SK-N-SH (cell line): ENCODE measurements at regions not wholly inside any gene's neighbourhood (a gene's known extent, or its start where the extent isn't known, plus 50 kb on each side); places are given as distances from the start of the nearest gene placed in this dataset.

Experiments used
- CTCF ChIA-PET: fragments of 300-600, 350-600 bp; formaldehyde crosslinking; extraction: SDS; loops from one replicate; lab custom pipeline; 2021; lab: Yijun Ruan, JAX
- POLR2A ChIA-PET: fragments of 350-600 bp; sonication (Branson Sonifier 250); formaldehyde crosslinking; extraction: SDS; loops from one replicate; lab custom pipeline; 2020; ENCODE audit warnings: antibody characterized with exemption, inconsistent platforms; lab: Yijun Ruan, JAX
- DNase-seq: peaks from one replicate; pipeline ENCODE4 v3.0.0; 2012
- H2AFZ ChIP-seq: fragments of 200-600 bp; sonication (generic); 2 replicates; pipeline ENCODE4 v1.8.1; 2016; ENCODE audit warnings: antibody characterized with exemption, mild to moderate bottlenecking, low read depth
- H3F3A ChIP-seq: fragments of 200-600 bp; sonication (generic); replicated peaks from 2 replicates; pipeline ENCODE3; 2016; ENCODE audit warnings: antibody characterized with exemption, mild to moderate bottlenecking; ENCODE audit not compliant: insufficient read depth
- H3K27ac ChIP-seq, 2 experiments: fragments of 200-500 bp in 1 of 2; fragments of 200-600 bp in 1 of 2; sonication (Bioruptor generic) in 1 of 2; sonication (generic), shearing (Covaris generic) in 1 of 2; 2 replicates each; pipeline versions ENCODE4 v1.5.1 to v1.6.1; 2014 to 2016; ENCODE audit warnings: low read depth in 2 of 2, inconsistent platforms in 1 of 2, low read length in 1 of 2, mild to moderate bottlenecking in 1 of 2, mixed read lengths in 1 of 2
- H3K27me3 ChIP-seq: fragments of 200-600 bp; sonication (generic), shearing (Covaris generic); 2 replicates; pipeline ENCODE4 v1.6.1; 2016; ENCODE audit warnings: mixed run types; ENCODE audit not compliant: insufficient read depth
- H3K36me3 ChIP-seq, 2 experiments: fragments of 200-500 bp in 1 of 2; fragments of 200-600 bp in 1 of 2; sonication (Bioruptor generic) in 1 of 2; sonication (generic) in 1 of 2; replicated peaks in 1 of 2; 2 replicates each; pipeline versions ENCODE3 to v1.5.1; 2014 to 2016; ENCODE audit warnings: low read length in 1 of 2, mild to moderate bottlenecking in 1 of 2; ENCODE audit not compliant: insufficient read depth in 2 of 2, control insufficient read depth in 1 of 2
- H3K4me1 ChIP-seq, 2 experiments: fragments of 200-500 bp in 1 of 2; fragments of 200-600 bp in 1 of 2; sonication (Bioruptor generic) in 1 of 2; sonication (generic), shearing (Covaris generic) in 1 of 2; 2 replicates each; pipeline versions ENCODE4 v1.5.1 to v1.6.1; 2014 to 2016; ENCODE audit warnings: low read depth in 1 of 2, low read length in 1 of 2, mixed run types in 1 of 2; ENCODE audit not compliant: insufficient read depth in 2 of 2, control insufficient read depth in 1 of 2
- H3K4me2 ChIP-seq: fragments of 200-600 bp; sonication (generic), shearing (Covaris generic); 2 replicates; pipeline ENCODE4 v1.6.1; 2017; ENCODE audit warnings: mixed run types
- H3K4me3 ChIP-seq, 2 experiments: fragments of 200-500 bp in 1 of 2; fragments of 200-600 bp in 1 of 2; sonication (Bioruptor generic) in 1 of 2; sonication (generic), shearing (Covaris generic) in 1 of 2; 2 replicates each; pipeline versions ENCODE4 v1.5.1 to v1.8.1; 2014 to 2016; ENCODE audit warnings: low read depth in 2 of 2, inconsistent platforms in 1 of 2, low read length in 1 of 2, mild to moderate bottlenecking in 1 of 2, mixed read lengths in 1 of 2, moderate library complexity in 1 of 2
- H3K79me2 ChIP-seq: fragments of 200-600 bp; sonication (generic); 2 replicates; pipeline ENCODE4 v1.8.1; 2017; ENCODE audit warnings: mild to moderate bottlenecking; ENCODE audit not compliant: insufficient read depth
- H3K9ac ChIP-seq: fragments of 200-600 bp; sonication (generic); 2 replicates; pipeline ENCODE4 v1.6.1; 2017; ENCODE audit warnings: mixed run types
- H3K9me2 ChIP-seq: fragments of 200-600 bp; sonication (generic); 2 replicates; pipeline ENCODE4 v1.6.1; 2017; ENCODE audit warnings: mixed run types
- H3K9me3 ChIP-seq: fragments of 200-600 bp; sonication (generic); 2 replicates; pipeline ENCODE4 v1.6.1; 2017; ENCODE audit warnings: mixed run types, mild to moderate bottlenecking, moderate library complexity
- H4K20me1 ChIP-seq: fragments of 200-600 bp; sonication (generic); 2 replicates; pipeline ENCODE4 v1.6.1; 2017; ENCODE audit warnings: mild to moderate bottlenecking, mixed run types; ENCODE audit not compliant: insufficient read depth
- EP300 ChIP-seq, 2 experiments: IDR thresholded peaks; 2 replicates each; pipeline versions ENCODE4 v1.4.0 to v1.6.1; 2012; ENCODE audit warnings: borderline replicate concordance in 1 of 2, low read depth in 1 of 2, low read length in 1 of 2
- EZH2phosphoT487 ChIP-seq: fragments of 200-600 bp; sonication (generic); IDR thresholded peaks from 2 replicates; pipeline ENCODE4 v1.6.1; 2017; ENCODE audit warnings: low read depth, mixed run types, mild to moderate bottlenecking, antibody characterized with exemption, moderate library complexity, borderline replicate concordance
- FOSL2 ChIP-seq: IDR thresholded peaks from 2 replicates; pipeline ENCODE4 v1.4.0; 2012; ENCODE audit warnings: low read depth, mild to moderate bottlenecking, moderate library complexity, borderline replicate concordance
- FOXJ3 ChIP-seq: sonication (generic); formaldehyde crosslinking; IDR thresholded peaks from 2 replicates; pipeline ENCODE4 v1.5.1; 2020; ENCODE audit warnings: mild to moderate bottlenecking, missing genetic modification reagents
- FOXM1 ChIP-seq: IDR thresholded peaks from 2 replicates; pipeline ENCODE4 v1.4.0; 2012; ENCODE audit warnings: low read depth, mild to moderate bottlenecking
- GABPA ChIP-seq: IDR thresholded peaks from 2 replicates; pipeline ENCODE4 v1.4.0; 2012; ENCODE audit warnings: low read depth, mild to moderate bottlenecking
- GATA2 ChIP-seq: sonication (generic); formaldehyde crosslinking; IDR thresholded peaks from 2 replicates; pipeline ENCODE4 v1.5.0; 2020; ENCODE audit warnings: mild to moderate bottlenecking, missing genetic modification reagents
- JUND ChIP-seq: IDR thresholded peaks from 2 replicates; pipeline ENCODE4 v1.4.0; 2012
- MEF2A ChIP-seq: IDR thresholded peaks from 2 replicates; pipeline ENCODE4 v1.4.0; 2012; ENCODE audit warnings: low read depth, borderline replicate concordance
- NFIC ChIP-seq: IDR thresholded peaks from 2 replicates; pipeline ENCODE4 v1.4.0; 2012; ENCODE audit warnings: borderline replicate concordance
- POLR2AphosphoS5 ChIP-seq: IDR thresholded peaks from 2 replicates; pipeline ENCODE4 v1.6.1; 2012; ENCODE audit warnings: low read depth, low read length
- RAD21 ChIP-seq: IDR thresholded peaks from 2 replicates; pipeline ENCODE4 v1.6.1; 2012; ENCODE audit warnings: mild to moderate bottlenecking, low read length
- RCOR1 ChIP-seq: fragments of 150-350 bp; IDR thresholded peaks from 2 replicates; pipeline ENCODE4 v1.6.1; 2017; ENCODE audit warnings: antibody characterized with exemption, low read length
- RFX5 ChIP-seq: IDR thresholded peaks from 2 replicates; pipeline ENCODE4 v1.6.1; 2012; ENCODE audit warnings: mild to moderate bottlenecking, improper control_type of control experiment, low read length
- RXRA ChIP-seq: IDR thresholded peaks from 2 replicates; pipeline ENCODE4 v1.4.0; 2012; ENCODE audit warnings: low read depth, mild to moderate bottlenecking, borderline replicate concordance
- SIN3A ChIP-seq: IDR thresholded peaks from 2 replicates; pipeline ENCODE4 v1.6.1; 2012; ENCODE audit warnings: low read depth, mild to moderate bottlenecking, low read length, moderate library complexity, borderline replicate concordance
- TAF1 ChIP-seq: IDR thresholded peaks from 2 replicates; pipeline ENCODE4 v1.6.1; 2012; ENCODE audit warnings: low read depth, mild to moderate bottlenecking, low read length, moderate library complexity, borderline replicate concordance
- TEAD4 ChIP-seq: IDR thresholded peaks from 2 replicates; pipeline ENCODE4 v1.4.0; 2012; ENCODE audit warnings: mild to moderate bottlenecking, borderline replicate concordance; ENCODE audit not compliant: insufficient read depth
- YY1 ChIP-seq: IDR thresholded peaks from 2 replicates; pipeline ENCODE4 v1.4.0; 2012; ENCODE audit warnings: low read depth, mild to moderate bottlenecking
- ZBTB33 ChIP-seq: IDR thresholded peaks from 2 replicates; pipeline ENCODE4 v1.4.0; 2012; ENCODE audit warnings: low read depth, borderline replicate concordance
- WGBS: methylation state at CpG from one replicate; pipeline ENCODE4 v1.1.6; 2017; ENCODE audit warnings: low lambda C conversion rate; 5-methylcytosine and 5-hydroxymethylcytosine counted together

GRCh38 chr6:28615616-28615954 is 89.9 kb downstream of the GPX5 start (continued):
- no peak for TF ChIP-seq FOXJ3 (CRISPR knock-in tag)
- no peak for TF ChIP-seq RAD21
- TF ChIP-seq NFIC: no peak
- no peak for TF ChIP-seq POLR2AphosphoS5
- TF ChIP-seq YY1: no peak
- TF ChIP-seq TAF1: no peak
- TF ChIP-seq MEF2A: no peak
- TF ChIP-seq EZH2phosphoT487: no peak
- TF ChIP-seq RFX5: no peak
- no peak for TF ChIP-seq GATA2

GRCh38 chr6:28615955-28616747 is 90.5 kb downstream of the GPX5 start:
- 87% methylated on average over 43 of the region's 52 CpGs for WGBS
- Histone ChIP-seq H3K27ac (no peak overlapping the region), H3K27me3 (no peaks in the 10 kb centered on the region; the same call in 1 of the 2 replicates), H3K9me3 (no peaks in the 10 kb centered on the region), H3K9ac (no peak overlapping the region), H3K9me2 (no peaks in the 10 kb centered on the region), H2AFZ (no peak overlapping the region), H3K4me1 (no peaks in the 10 kb centered on the region), H3K36me3 (no peaks in the 10 kb centered on the region), H3K4me3 (no peak overlapping the region), H3F3A (no peaks in the 10 kb centered on the region), H4K20me1 (no peaks in the 10 kb centered on the region), H3K4me2 (no peak overlapping the region), H3K79me2 (no peaks in the 10 kb centered on the region)
- POLR2A ChIA-PET: no interaction called here
- TF ChIP-seq SIN3A (no peak), FOXM1 (no peak), RFX5 (no peak), RCOR1 (no peak), JUND (no peak), NFIC (no peak), TEAD4 (no peak), EZH2phosphoT487 (no peak), FOSL2 (no peak), POLR2AphosphoS5 (no peak), TAF1 (no peak), EP300 (IDR thresholded peaks at IDR 0.05; ENCODE audit: borderline replicate concordance in 1 of 2, low read depth in 1 of 2, low read length in 1 of 2) (no peak), RXRA (no peak), ZBTB33 (no peak), GABPA (no peak)
- DNase-seq: no peak
- CTCF ChIA-PET: interaction anchor here (1.1 kb wide), 1 partner anchor 8 kb away, joined by 3 read pairs; no protein-coding TSS in a partner anchor
